Chondrocyte (in vitro differentiated cells): ENCODE measurements at regions not wholly inside any gene's neighbourhood (a gene's known extent, or its start where the extent isn't known, plus 50 kb on each side); places are given as distances from the start of the nearest gene placed in this dataset.

Source experiments
- DNase-seq: peaks from one replicate; pipeline ENCODE4 v3.0.0; 2021; ENCODE audit warnings: mixed read lengths, low spot score
- H3K27ac Mint-ChIP-seq: one replicate; pipeline ENCODE4 v1.8.0; 2021; ENCODE audit warnings: mild to moderate bottlenecking, moderate library complexity, mixed read lengths; ENCODE audit not compliant: unreplicated experiment
- H3K27me3 Mint-ChIP-seq: 2 replicates; pipeline ENCODE4 v1.8.0; 2021; ENCODE audit warnings: low read depth, mixed read lengths
- H3K36me3 Mint-ChIP-seq: 2 replicates; pipeline ENCODE4 v1.8.0; 2021; ENCODE audit warnings: low read depth, mixed read lengths
- H3K4me1 Mint-ChIP-seq: 2 replicates; pipeline ENCODE4 v1.8.0; 2021; ENCODE audit warnings: low read depth, mild to moderate bottlenecking, mixed read lengths
- H3K4me3 Mint-ChIP-seq: one replicate; pipeline ENCODE4 v1.8.0; 2021; ENCODE audit warnings: mild to moderate bottlenecking, moderate library complexity, mixed read lengths; ENCODE audit not compliant: unreplicated experiment
- H3K9me3 Mint-ChIP-seq: 2 replicates; pipeline ENCODE4 v1.8.0; 2021; ENCODE audit warnings: low read depth, mixed read lengths
- CTCF ChIP-seq: fragments of 200-600 bp; sonication (generic); IDR thresholded peaks from 2 replicates; pipeline ENCODE4 v1.5.0; 2021; ENCODE audit warnings: antibody characterized with exemption, mild to moderate bottlenecking, moderate library complexity

GRCh38 chr7:121793716-121794115, 79.2 kb upstream of the PTPRZ1 start:
- H3K27me3 Mint-ChIP-seq = peaks cover 1% of the 10 kb centered on the region
- no peaks in the 10 kb centered on the region for H3K4me1 Mint-ChIP-seq
- no peak for DNase-seq
- H3K4me3 Mint-ChIP-seq = no peak overlapping the region
- H3K36me3 Mint-ChIP-seq = no peaks in the 10 kb centered on the region
- no peak overlapping the region for H3K27ac Mint-ChIP-seq
- no peak for TF ChIP-seq CTCF
- peaks cover 2% of the 10 kb centered on the region for H3K9me3 Mint-ChIP-seq

GRCh38 chr7:121777672-121778071, 95.3 kb upstream of the PTPRZ1 start:
- Mint-ChIP-seq H3K27ac (no peak overlapping the region), H3K27me3 (peaks cover 4% of the 10 kb centered on the region)

GRCh38 chr7:121774563-121774962, 98.4 kb upstream of the PTPRZ1 start:
- Mint-ChIP-seq H3K27me3 (peaks cover 8% of the 10 kb centered on the region), H3K9me3 (no peaks in the 10 kb centered on the region), H3K4me3 (no peak overlapping the region), H3K4me1 (no peaks in the 10 kb centered on the region), H3K27ac (no peak overlapping the region), H3K36me3 (no peaks in the 10 kb centered on the region)
- no peak for DNase-seq
- no peak for TF ChIP-seq CTCF

More at GRCh38 chr7:121777672-121778071, 95.3 kb upstream of the PTPRZ1 start:
- Mint-ChIP-seq H3K4me3 (no peak overlapping the region), H3K36me3 (no peaks in the 10 kb centered on the region), H3K4me1 (no peaks in the 10 kb centered on the region), H3K9me3 (no peaks in the 10 kb centered on the region)
- TF ChIP-seq CTCF = no peak
- no peak for DNase-seq

- Mint-ChIP-seq H3K9me3 (no peaks in the 10 kb centered on the region), H3K4me3 (no peak overlapping the region), H3K4me1 (no peaks in the 10 kb centered on the region), H3K36me3 (no peaks in the 10 kb centered on the region), H3K27ac (no peak overlapping the region), H3K27me3 (peaks cover 11% of the 10 kb centered on the region)
- no peak for TF ChIP-seq CTCF
- no peak for DNase-seq
Observed at GRCh38 chr7:121766676-121767075, 106.3 kb upstream of the PTPRZ1 start.

- no peaks in the 10 kb centered on the region for H3K9me3 Mint-ChIP-seq
- TF ChIP-seq CTCF = no peak
- H3K4me3 Mint-ChIP-seq = no peak overlapping the region
- H3K27ac Mint-ChIP-seq = no peak overlapping the region
- peaks cover 28% of the 10 kb centered on the region for H3K27me3 Mint-ChIP-seq
- H3K36me3 Mint-ChIP-seq = no peaks in the 10 kb centered on the region
- no peak for DNase-seq
- no peaks in the 10 kb centered on the region for H3K4me1 Mint-ChIP-seq
Observed at GRCh38 chr7:121761399-121761798, 111.6 kb upstream of the PTPRZ1 start.
